ENCODE measurements at regions not wholly inside any gene's neighbourhood (a gene's known extent, or its start where the extent isn't known, plus 50 kb on each side); places are given as distances from the start of the nearest gene placed in this dataset.

DNA sequence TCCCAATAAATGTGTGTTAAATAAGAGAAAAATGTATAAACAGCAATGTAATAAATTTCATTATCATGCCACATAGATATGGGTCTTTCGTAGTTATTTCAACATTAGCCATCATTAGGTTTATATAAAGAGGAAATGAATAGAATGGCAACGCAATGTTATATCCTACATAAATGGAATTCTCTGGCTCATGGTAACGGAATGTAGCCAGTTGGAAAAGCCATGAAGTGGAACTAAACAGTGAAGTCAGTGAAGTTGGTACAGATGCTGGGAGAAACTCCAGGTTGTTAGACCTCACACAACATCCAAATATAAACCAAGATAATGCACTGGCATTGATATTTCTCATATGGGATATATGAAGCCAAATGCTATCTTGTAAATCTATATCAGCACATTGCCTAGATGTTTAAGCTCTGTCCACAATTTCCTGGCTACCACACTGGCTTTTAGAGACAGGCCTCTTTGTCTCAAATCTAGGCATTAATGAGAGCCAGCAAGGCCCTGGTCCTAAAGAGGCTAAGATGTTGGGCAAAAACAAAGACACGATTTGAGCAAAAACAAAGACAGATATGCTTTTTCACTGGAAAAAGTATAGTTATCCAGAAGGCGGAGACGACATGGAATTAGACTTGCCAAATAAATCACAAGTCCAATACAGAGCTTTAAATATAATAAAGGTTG, 861.0 kb downstream of the RPS29 start:
- TF ChIP-seq, protein P1, sequence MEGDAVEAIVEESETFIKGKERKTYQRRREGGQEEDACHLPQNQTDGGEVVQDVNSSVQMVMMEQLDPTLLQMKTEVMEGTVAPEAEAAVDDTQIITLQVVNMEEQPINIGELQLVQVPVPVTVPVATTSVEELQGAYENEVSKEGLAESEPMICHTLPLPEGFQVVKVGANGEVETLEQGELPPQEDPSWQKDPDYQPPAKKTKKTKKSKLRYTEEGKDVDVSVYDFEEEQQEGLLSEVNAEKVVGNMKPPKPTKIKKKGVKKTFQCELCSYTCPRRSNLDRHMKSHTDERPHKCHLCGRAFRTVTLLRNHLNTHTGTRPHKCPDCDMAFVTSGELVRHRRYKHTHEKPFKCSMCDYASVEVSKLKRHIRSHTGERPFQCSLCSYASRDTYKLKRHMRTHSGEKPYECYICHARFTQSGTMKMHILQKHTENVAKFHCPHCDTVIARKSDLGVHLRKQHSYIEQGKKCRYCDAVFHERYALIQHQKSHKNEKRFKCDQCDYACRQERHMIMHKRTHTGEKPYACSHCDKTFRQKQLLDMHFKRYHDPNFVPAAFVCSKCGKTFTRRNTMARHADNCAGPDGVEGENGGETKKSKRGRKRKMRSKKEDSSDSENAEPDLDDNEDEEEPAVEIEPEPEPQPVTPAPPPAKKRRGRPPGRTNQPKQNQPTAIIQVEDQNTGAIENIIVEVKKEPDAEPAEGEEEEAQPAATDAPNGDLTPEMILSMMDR (conservative IDR thresholded peaks at IDR 0.05; ENCODE audit: low read depth), result no peak
- ChIA-PET POLR2A (ENCODE audit: low non-redundant PET) (no interaction called here), CTCF (interaction anchor here (0.7 kb wide), 1 partner anchor 8 kb away, joined by 3 read pairs; no protein-coding TSS in a partner anchor)
- no peak overlapping the region for H3K27ac ChIP-seq
- no peak for DNase-seq (ENCODE audit: low spot score)

DNA sequence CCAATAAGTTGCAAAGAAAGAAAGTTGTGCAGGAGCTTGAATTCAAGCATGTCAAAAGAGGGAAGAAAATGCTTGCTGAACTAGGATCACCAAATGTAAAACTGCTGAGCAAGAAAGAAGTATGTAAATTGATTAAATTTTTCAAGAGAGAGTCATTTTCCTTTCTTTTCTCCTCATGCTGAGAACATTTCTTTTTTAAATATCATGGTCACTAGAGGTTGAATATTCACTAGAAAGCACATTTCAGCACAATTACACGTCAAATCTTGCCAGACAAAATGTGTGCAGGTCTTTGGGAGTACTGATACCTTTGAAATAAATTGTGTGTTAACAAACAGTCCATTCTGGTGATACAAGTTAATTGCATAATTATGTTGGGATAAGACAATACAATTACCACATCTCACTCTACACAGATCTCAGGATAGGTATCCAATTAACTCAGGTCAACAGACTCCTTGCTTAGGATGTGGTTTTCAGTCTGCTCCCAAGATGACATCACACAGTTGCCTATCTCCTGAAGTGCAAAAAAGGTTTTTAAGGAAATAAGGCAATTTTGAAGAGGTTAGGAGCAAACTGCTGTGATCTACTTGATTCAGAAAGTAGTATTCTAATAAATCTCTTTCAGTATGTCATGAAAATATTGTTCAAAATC, 862.2 kb downstream of the RPS29 start:
- H3K27ac ChIP-seq, result no peak overlapping the region
- ChIA-PET POLR2A (ENCODE audit: low non-redundant PET) (no interaction called here), CTCF (no interaction called here)
- TF ChIP-seq, protein P1 (conservative IDR thresholded peaks at IDR 0.05; ENCODE audit: low read depth), result no peak
- DNase-seq (ENCODE audit: low spot score), result no peak

DNA sequence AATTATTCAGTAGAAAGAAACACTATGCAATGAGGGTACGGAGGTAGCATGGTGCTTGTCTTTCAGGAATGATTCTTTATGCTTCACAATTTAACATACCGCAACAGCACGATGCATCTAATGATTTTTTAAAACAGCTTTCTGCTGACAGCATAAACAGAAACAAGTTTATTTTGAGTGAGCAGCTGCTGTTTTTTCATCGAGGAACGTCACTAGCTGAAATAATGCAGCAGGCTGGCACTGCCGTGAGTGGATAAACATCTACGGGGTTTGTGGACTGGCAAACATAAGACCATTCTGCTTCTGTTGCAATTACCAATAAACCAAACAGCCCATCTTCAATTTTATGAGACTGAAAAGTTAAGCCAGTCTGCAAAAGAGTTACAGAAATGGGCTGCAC, 871.8 kb downstream of the RPS29 start:
- ChIA-PET CTCF (no interaction called here), POLR2A (ENCODE audit: low non-redundant PET) (no interaction called here)
- DNase-seq (ENCODE audit: low spot score), result no peak
- H3K27ac ChIP-seq, result no peak overlapping the region
- TF ChIP-seq, protein P1 (conservative IDR thresholded peaks at IDR 0.05; ENCODE audit: low read depth), result no peak

DNA sequence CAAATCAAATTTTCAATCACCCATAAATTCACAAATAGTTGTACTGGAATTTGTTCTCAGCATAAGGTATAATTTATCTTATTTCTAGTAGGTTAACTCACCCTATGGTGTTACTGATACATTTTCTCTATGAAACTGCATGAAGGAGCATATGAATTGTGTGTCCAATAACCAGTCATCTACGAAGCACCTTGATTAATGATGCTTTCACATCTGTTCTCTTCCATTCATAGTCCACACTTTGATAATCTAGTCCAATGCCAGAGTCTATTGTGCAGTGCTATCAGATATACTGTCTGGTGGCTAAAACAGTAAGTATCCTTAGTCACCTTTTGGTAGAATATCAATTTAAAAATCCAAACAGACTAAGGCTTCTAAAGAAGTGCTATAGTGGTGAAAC, 876.0 kb downstream of the RPS29 start:
- ChIA-PET CTCF (no interaction called here), POLR2A (ENCODE audit: low non-redundant PET) (no interaction called here)
- H3K27ac ChIP-seq, result no peak overlapping the region
- no peak for DNase-seq (ENCODE audit: low spot score)
- TF ChIP-seq, protein P1 (conservative IDR thresholded peaks at IDR 0.05; ENCODE audit: low read depth), result no peak

DNA sequence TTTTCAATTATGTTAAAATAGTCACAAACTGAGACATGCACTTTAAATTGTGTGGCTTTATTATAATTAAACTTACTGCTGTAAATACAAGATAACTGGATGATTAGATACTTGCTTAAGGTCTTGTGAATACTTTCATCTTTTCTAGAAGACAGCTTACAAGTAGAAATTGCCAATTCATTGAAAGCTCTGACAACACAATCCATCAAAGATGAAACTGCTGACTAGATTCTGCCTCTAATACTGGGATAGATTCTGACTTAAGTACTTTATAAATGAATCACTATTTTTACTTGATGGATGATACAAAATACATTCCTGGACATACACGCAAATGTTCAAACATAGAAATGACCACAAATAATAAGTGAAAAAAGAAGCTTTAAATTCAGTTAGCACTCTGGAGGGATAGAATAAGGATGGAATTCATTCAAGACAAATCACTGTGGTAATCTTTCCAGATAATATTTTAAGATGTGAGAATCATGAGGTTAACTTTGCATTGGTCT, 876.8 kb downstream of the RPS29 start:
- TF ChIP-seq, protein P1 (conservative IDR thresholded peaks at IDR 0.05; ENCODE audit: low read depth), result no peak
- ChIA-PET POLR2A (ENCODE audit: low non-redundant PET) (no interaction called here), CTCF (no interaction called here)
- DNase-seq (ENCODE audit: low spot score), result no peak
- no peak overlapping the region for H3K27ac ChIP-seq

DNA sequence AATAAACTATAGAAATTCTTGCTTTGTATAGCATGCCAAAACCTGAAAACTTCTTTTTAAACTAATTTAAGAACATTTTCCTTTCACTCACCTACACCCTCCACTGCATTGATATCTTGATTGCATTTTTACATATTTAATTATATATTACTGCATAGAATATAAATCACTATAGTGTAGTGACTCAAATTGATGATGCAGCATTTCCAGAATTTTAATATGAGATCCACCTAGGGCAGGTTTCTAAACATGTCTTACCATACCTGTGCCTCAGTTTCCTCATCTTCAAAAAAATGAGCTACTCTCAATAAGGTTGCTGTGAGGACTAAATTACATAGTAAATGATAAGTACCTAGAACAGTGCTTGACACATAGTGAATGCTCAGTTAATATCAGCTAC, 881.5 kb downstream of the RPS29 start:
- TF ChIP-seq, protein P1 (conservative IDR thresholded peaks at IDR 0.05; ENCODE audit: low read depth), result no peak
- H3K27ac ChIP-seq, result no peak overlapping the region
- POLR2A ChIA-PET (ENCODE audit: low non-redundant PET), result no interaction called here
- CTCF ChIA-PET, result no interaction called here
- DNase-seq (ENCODE audit: low spot score), result no peak
